Testis (tissue), 2 donors: ENCODE measurements at regions not wholly inside any gene's neighbourhood (a gene's known extent, or its start where the extent isn't known, plus 50 kb on each side); places are given as distances from the start of the nearest gene placed in this dataset.

Experiments used
- DNase-seq: peaks from one replicate; pipeline ENCODE4 v3.0.0-alpha.2; 2019
- H3K27ac ChIP-seq, 2 donors: fragments of 200-600 bp; sonication (generic); one replicate each; pipeline ENCODE4 v1.5.1; 2019
- H3K27me3 ChIP-seq: fragments of 200-600 bp; sonication (generic); one replicate; pipeline ENCODE4 v1.5.1; 2019
- H3K36me3 ChIP-seq: fragments of 200-600 bp; sonication (generic); one replicate; pipeline ENCODE4 v1.5.1; 2017; ENCODE audit warnings: low read depth; ENCODE audit errors: missing control alignments
- H3K4me1 ChIP-seq: fragments of 200-600 bp; sonication (generic); one replicate; pipeline ENCODE4 v1.5.1; 2019
- H3K4me3 ChIP-seq, 2 donors: fragments of 200-600 bp; sonication (generic); one replicate each; pipeline ENCODE4 v1.5.1; 2017 to 2019
- H3K9me3 ChIP-seq: fragments of 200-600 bp; sonication (generic); one replicate; pipeline ENCODE4 v1.5.1; 2017
- CTCF ChIP-seq, 3 experiments: fragments of 450-650 bp in 2 of 3; fragments of 200-600 bp in 1 of 3; sonication (generic) in 1 of 3; IDR thresholded peaks; one replicate each; pipeline ENCODE4 v1.5.1; 2016 to 2019; ENCODE audit warnings: antibody characterized with exemption in 3 of 3, mild to moderate bottlenecking in 2 of 3, moderate library complexity in 1 of 3
- POLR2A ChIP-seq: fragments of 450-650 bp; IDR thresholded peaks from one replicate; pipeline ENCODE4 v1.6.1; 2017; ENCODE audit warnings: antibody characterized with exemption, mild to moderate bottlenecking, moderate library complexity
- WGBS, 2 donors: methylation state at CpG; one replicate each; pipeline ENCODE4 v1.1.5; 2018; 5-methylcytosine and 5-hydroxymethylcytosine counted together
- intact Hi-C: fragments of 100-400 bp; cut with DNase I; formaldehyde crosslinking; loops from one replicate; pipeline ENCODE4 v1.15.1; 2023; ENCODE audit warnings: low total_unique reads

DNA sequence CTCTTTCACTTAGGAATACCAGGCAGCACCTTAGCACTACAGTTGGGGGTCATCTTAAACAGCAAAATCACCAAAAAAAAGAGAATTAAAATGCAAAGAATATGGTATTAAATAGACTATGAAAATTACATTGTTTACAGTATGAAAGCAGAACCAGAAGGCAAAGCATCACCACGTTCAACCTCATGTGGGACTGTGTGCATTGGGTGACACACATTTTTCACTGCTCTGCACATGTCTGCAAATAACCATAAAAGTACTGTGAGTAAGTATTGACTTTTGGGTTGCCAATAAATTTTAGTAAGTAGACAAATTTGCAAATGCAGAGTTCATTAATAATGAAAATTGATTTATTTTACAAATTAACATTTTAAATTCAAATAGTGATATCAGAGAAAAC, 232.1 kb upstream of the ZWINT start:
- Histone ChIP-seq H3K9me3 (no peaks in the 10 kb centered on the region), H3K36me3 (no peaks in the 10 kb centered on the region), H3K4me3 (no peak overlapping the region), H3K27me3 (no peaks in the 10 kb centered on the region), H3K4me1 (no peaks in the 10 kb centered on the region), H3K27ac (no peak overlapping the region)
- TF ChIP-seq CTCF (IDR thresholded peaks at IDR 0.05), result no peak
- TF ChIP-seq POLR2A, result no peak
- WGBS, 2 donors, result 81 to 91% methylated on average over 1 of the region's 1 CpG
- intact Hi-C loops, result no loop called here
- no peak for DNase-seq

DNA sequence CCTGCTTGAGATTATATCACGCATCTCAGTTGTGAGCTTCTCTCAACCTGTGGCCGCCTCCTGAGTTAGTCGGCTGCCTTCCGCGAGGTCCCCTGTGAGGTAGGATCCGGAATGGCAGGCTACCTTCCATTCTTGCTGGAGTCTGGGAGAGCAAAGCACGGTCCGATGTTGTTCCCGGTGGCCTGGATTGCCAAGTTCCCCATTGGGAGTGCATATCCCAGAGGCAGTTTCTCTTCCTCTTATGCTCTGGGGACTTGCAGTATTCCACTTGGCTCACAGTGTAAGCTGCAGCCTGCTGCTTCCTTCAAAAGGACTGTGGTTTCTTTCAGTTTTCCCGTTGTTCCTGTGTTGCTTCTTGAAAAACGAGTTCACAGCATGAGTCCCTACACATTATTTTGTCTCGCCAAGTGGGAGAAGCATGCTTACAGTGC, 225.4 kb upstream of the ZWINT start:
- H3K4me3 ChIP-seq, result no peak overlapping the region
- DNase-seq, result no peak
- TF ChIP-seq CTCF (IDR thresholded peaks at IDR 0.05) (no peak), POLR2A (no peak)
- no peak overlapping the region for H3K27ac ChIP-seq
- WGBS, 2 donors, result 29 to 60% methylated on average over 12 of the region's 12 CpGs
- intact Hi-C loops, result no loop called here
- H3K9me3 ChIP-seq, result no peaks in the 10 kb centered on the region
- H3K4me1 ChIP-seq, result no peaks in the 10 kb centered on the region
- H3K27me3 ChIP-seq, result no peaks in the 10 kb centered on the region
- no peaks in the 10 kb centered on the region for H3K36me3 ChIP-seq

GRCh38 chr10:56585447-56586171, 224.6 kb upstream of the ZWINT start:
- WGBS, 2 donors, result 75 to 79% methylated on average over 3 to 4 of the region's 4 CpGs

GRCh38 chr10:56583316-56583715, 222.3 kb upstream of the ZWINT start:
- TF ChIP-seq CTCF (IDR thresholded peaks at IDR 0.05) (no peak), POLR2A (no peak)
- Histone ChIP-seq H3K27ac (no peak overlapping the region), H3K4me1 (no peaks in the 10 kb centered on the region), H3K4me3 (no peak overlapping the region), H3K9me3 (no peaks in the 10 kb centered on the region), H3K36me3 (no peaks in the 10 kb centered on the region), H3K27me3 (no peaks in the 10 kb centered on the region)
- no peak for DNase-seq
- 43 to 50% methylated on average over 1 of the region's 1 CpG for WGBS, 2 donors
- intact Hi-C loops, result no loop called here

More at GRCh38 chr10:56585447-56586171, 224.6 kb upstream of the ZWINT start:
- intact Hi-C loops, result no loop called here
- TF ChIP-seq POLR2A (no peak), CTCF (IDR thresholded peaks at IDR 0.05) (no peak)
- no peaks in the 10 kb centered on the region for H3K27me3 ChIP-seq
- H3K4me3 ChIP-seq, result no peak overlapping the region
- no peaks in the 10 kb centered on the region for H3K9me3 ChIP-seq
- DNase-seq, result no peak
- H3K36me3 ChIP-seq, result no peaks in the 10 kb centered on the region
- no peaks in the 10 kb centered on the region for H3K4me1 ChIP-seq
- no peak overlapping the region for H3K27ac ChIP-seq

DNA sequence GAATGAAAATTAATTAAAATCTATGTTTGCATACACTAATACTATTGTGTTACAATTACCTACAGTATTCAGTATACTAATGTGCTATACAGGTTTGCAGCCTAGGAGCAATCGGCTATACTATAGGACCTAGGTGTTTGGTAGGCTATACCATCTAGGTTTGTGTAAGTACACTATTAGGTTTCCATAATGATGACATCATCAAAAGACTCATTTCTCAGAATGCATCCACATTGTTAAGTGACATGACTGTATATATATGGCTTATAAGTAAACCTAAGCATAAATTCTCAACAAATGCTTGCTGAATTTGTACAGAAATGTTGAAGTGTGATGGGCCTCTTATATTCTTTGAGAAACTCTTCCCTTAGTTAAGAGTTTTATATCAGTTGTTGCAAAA, 206.5 kb upstream of the ZWINT start:
- Histone ChIP-seq H3K27ac (no peak overlapping the region), H3K4me3 (no peak overlapping the region), H3K27me3 (no peaks in the 10 kb centered on the region), H3K36me3 (no peaks in the 10 kb centered on the region), H3K4me1 (no peaks in the 10 kb centered on the region), H3K9me3 (no peaks in the 10 kb centered on the region)
- no peak for TF ChIP-seq POLR2A
- intact Hi-C loops, result no loop called here
- WGBS, 2 donors, result 90 to 97% methylated on average over 1 of the region's 1 CpG
- no peak for DNase-seq
